ENCODE measurements at regions not wholly inside any gene's neighbourhood (a gene's known extent, or its start where the extent isn't known, plus 50 kb on each side); places are given as distances from the start of the nearest gene placed in this dataset.
"Not testable (repeated sequence)": the region's sequence is repeated elsewhere in the genome, so short reads cannot be mapped to it uniquely, and the experiment has no call there.

GRCh38 chr1:116289193-116289592 lies 83.9 kb upstream of the ATP1A1 start:
- DNase-seq (no peak), ATAC-seq (no peak)
- Histone ChIP-seq H3K9me3 (no peaks in the 10 kb centered on the region), H3K27me3 (no peaks in the 10 kb centered on the region), H3K4me3 (no peak overlapping the region), H3K36me3 (no peaks in the 10 kb centered on the region), H3K27ac (no peak overlapping the region), H3K4me1 (no peaks in the 10 kb centered on the region)
- intact Hi-C loops (cut with DNase I), result no loop called here
- no peak for TF ChIP-seq CTCF (IDR thresholded peaks at IDR 0.05)

GRCh38 chr1:116290085-116290705 lies 82.8 kb upstream of the ATP1A1 start:
- Histone ChIP-seq H3K36me3 (no peaks in the 10 kb centered on the region), H3K4me1 (no peaks in the 10 kb centered on the region), H3K27me3 (no peaks in the 10 kb centered on the region), H3K9me3 (no peaks in the 10 kb centered on the region), H3K4me3 (no peak overlapping the region), H3K27ac (no peak overlapping the region)
- DNase-seq, result no peak
- no peak for TF ChIP-seq CTCF (IDR thresholded peaks at IDR 0.05)
- intact Hi-C loops (cut with DNase I), result no loop called here
- ATAC-seq, result no peak

- intact Hi-C loops (cut with DNase I), result no loop called here
- no peak for TF ChIP-seq CTCF (IDR thresholded peaks at IDR 0.05)
Observed at GRCh38 chr1:116291024-116291423, 82.0 kb upstream of the ATP1A1 start.

GRCh38 chr1:116292929-116293725 lies 79.9 kb upstream of the ATP1A1 start:
- no peaks in the 10 kb centered on the region for H3K27me3 ChIP-seq
- H3K27ac ChIP-seq, result no peak overlapping the region
- no peak for TF ChIP-seq CTCF (IDR thresholded peaks at IDR 0.05)
- DNase-seq (no peak), ATAC-seq (peak; percentile 19)
- intact Hi-C loops (cut with DNase I), result no loop called here
- no peak overlapping the region for H3K4me3 ChIP-seq
- no peaks in the 10 kb centered on the region for H3K9me3 ChIP-seq
- H3K4me1 ChIP-seq, result no peaks in the 10 kb centered on the region
- H3K36me3 ChIP-seq, result no peaks in the 10 kb centered on the region

More at GRCh38 chr1:116291024-116291423, 82.0 kb upstream of the ATP1A1 start:
- H3K27ac ChIP-seq, result no peak overlapping the region
- H3K27me3 ChIP-seq, result no peaks in the 10 kb centered on the region
- H3K4me3 ChIP-seq, result no peak overlapping the region
- H3K36me3 ChIP-seq, result no peaks in the 10 kb centered on the region
- no peaks in the 10 kb centered on the region for H3K4me1 ChIP-seq
- DNase-seq (no peak), ATAC-seq (no peak)
- no peaks in the 10 kb centered on the region for H3K9me3 ChIP-seq

GRCh38 chr1:116297495-116298212 lies 75.4 kb upstream of the ATP1A1 start:
- Histone ChIP-seq H3K9me3 (no peaks in the 10 kb centered on the region), H3K27ac (no peak overlapping the region), H3K27me3 (no peaks in the 10 kb centered on the region), H3K36me3 (no peaks in the 10 kb centered on the region), H3K4me1 (no peaks in the 10 kb centered on the region), H3K4me3 (no peak overlapping the region)
- ATAC-seq (peak; percentile 21), DNase-seq (no peak)
- no peak for TF ChIP-seq CTCF (IDR thresholded peaks at IDR 0.05)
- intact Hi-C loops (cut with DNase I), result no loop called here

- ATAC-seq, result peak; percentile 12
- H3K4me1 ChIP-seq; H3K4me3 ChIP-seq; DNase-seq; H3K36me3 ChIP-seq; H3K9me3 ChIP-seq; intact Hi-C loops (cut with DNase I); H3K27me3 ChIP-seq; H3K27ac ChIP-seq: not testable (repeated sequence)
Observed at GRCh38 chr1:116298213-116298579, 74.8 kb upstream of the ATP1A1 start.
